Muscle layer of duodenum (tissue), 2 donors: ENCODE measurements at regions not wholly inside any gene's neighbourhood (a gene's known extent, or its start where the extent isn't known, plus 50 kb on each side); places are given as distances from the start of the nearest gene placed in this dataset.

Source experiments
- H3K27ac ChIP-seq: one replicate; pipeline ENCODE4 v1.7.0; 2013; ENCODE audit warnings: mild to moderate bottlenecking, low read length
- H3K27me3 ChIP-seq: one replicate; pipeline ENCODE4 v1.7.0; 2013; ENCODE audit warnings: low read depth, mild to moderate bottlenecking, control low read depth, low read length
- H3K36me3 ChIP-seq, 2 donors: one replicate each; pipeline ENCODE4 v1.7.0; 2013; ENCODE audit warnings: low read length in 2 of 2, control low read depth in 1 of 2, mild to moderate bottlenecking in 1 of 2; ENCODE audit not compliant: insufficient read depth in 2 of 2, control insufficient read depth in 1 of 2
- H3K4me1 ChIP-seq, 2 donors: one replicate each; pipeline ENCODE4 v1.7.0; 2013; ENCODE audit warnings: low read length in 2 of 2, mild to moderate bottlenecking in 2 of 2, control low read depth in 1 of 2, moderate library complexity in 1 of 2; ENCODE audit not compliant: insufficient read depth in 2 of 2, control insufficient read depth in 1 of 2
- H3K4me3 ChIP-seq, 2 donors: one replicate each; pipeline ENCODE4 v1.7.0; 2013; ENCODE audit warnings: low read length in 2 of 2, low read depth in 1 of 2, mild to moderate bottlenecking in 1 of 2
- H3K9me3 ChIP-seq, 2 donors: one replicate each; pipeline ENCODE4 v1.7.0; 2013; ENCODE audit warnings: low read length in 2 of 2, control low read depth in 1 of 2, mild to moderate bottlenecking in 1 of 2; ENCODE audit not compliant: control insufficient read depth in 1 of 2
- donor health status: healthy.

GRCh38 chr5:129378961-129379360, 81.1 kb upstream of the ADAMTS19 start:
- H3K36me3 ChIP-seq: no peaks in the 10 kb centered on the region

GRCh38 chr5:129379406-129379805, 80.7 kb upstream of the ADAMTS19 start:
- Histone ChIP-seq H3K36me3 (no peaks in the 10 kb centered on the region), H3K27ac (no peak overlapping the region), H3K4me3 (no peak overlapping the region), H3K9me3 (no peaks in the 10 kb centered on the region), H3K4me1 (no peaks in the 10 kb centered on the region), H3K27me3 (no peaks in the 10 kb centered on the region)

More at GRCh38 chr5:129378961-129379360, 81.1 kb upstream of the ADAMTS19 start:
- H3K4me1 ChIP-seq: no peaks in the 10 kb centered on the region
- no peak overlapping the region for H3K4me3 ChIP-seq
- no peaks in the 10 kb centered on the region for H3K9me3 ChIP-seq
- no peaks in the 10 kb centered on the region for H3K27me3 ChIP-seq
- no peak overlapping the region for H3K27ac ChIP-seq

GRCh38 chr5:129382921-129383672, 77.0 kb upstream of the ADAMTS19 start:
- no peak overlapping the region for H3K4me3 ChIP-seq
- H3K4me1 ChIP-seq: no peaks in the 10 kb centered on the region
- H3K9me3 ChIP-seq: no peaks in the 10 kb centered on the region
- no peak overlapping the region for H3K27ac ChIP-seq
- H3K27me3 ChIP-seq: no peaks in the 10 kb centered on the region
- H3K36me3 ChIP-seq: no peaks in the 10 kb centered on the region

GRCh38 chr5:129384193-129384592, 75.9 kb upstream of the ADAMTS19 start:
- Histone ChIP-seq H3K9me3 (no peaks in the 10 kb centered on the region), H3K36me3 (no peaks in the 10 kb centered on the region), H3K4me3 (no peak overlapping the region), H3K27ac (no peak overlapping the region), H3K4me1 (no peaks in the 10 kb centered on the region), H3K27me3 (no peaks in the 10 kb centered on the region)

GRCh38 chr5:129384736-129385135, 75.4 kb upstream of the ADAMTS19 start:
- H3K4me1 ChIP-seq: no peaks in the 10 kb centered on the region
- H3K27ac ChIP-seq: no peak overlapping the region
- no peak overlapping the region for H3K4me3 ChIP-seq
- H3K36me3 ChIP-seq: no peaks in the 10 kb centered on the region
- H3K9me3 ChIP-seq: no peaks in the 10 kb centered on the region
- H3K27me3 ChIP-seq: no peaks in the 10 kb centered on the region

GRCh38 chr5:129387944-129388343, 72.2 kb upstream of the ADAMTS19 start:
- H3K4me1 ChIP-seq: no peaks in the 10 kb centered on the region
- no peak overlapping the region for H3K4me3 ChIP-seq
- H3K9me3 ChIP-seq: no peaks in the 10 kb centered on the region
- H3K27ac ChIP-seq: no peak overlapping the region
- no peaks in the 10 kb centered on the region for H3K27me3 ChIP-seq
- H3K36me3 ChIP-seq: no peaks in the 10 kb centered on the region

- Histone ChIP-seq H3K27me3 (no peaks in the 10 kb centered on the region), H3K4me3 (no peak overlapping the region), H3K4me1 (no peaks in the 10 kb centered on the region), H3K9me3 (no peaks in the 10 kb centered on the region), H3K36me3 (no peaks in the 10 kb centered on the region), H3K27ac (no peak overlapping the region)
These were observed 67.4 kb upstream of the ADAMTS19 start for GRCh38 chr5:129392681-129393080.

- Histone ChIP-seq H3K4me1 (no peaks in the 10 kb centered on the region), H3K27me3 (no peaks in the 10 kb centered on the region), H3K4me3 (no peak overlapping the region), H3K27ac (no peak overlapping the region), H3K9me3 (no peaks in the 10 kb centered on the region), H3K36me3 (no peaks in the 10 kb centered on the region)
These were observed 64.9 kb upstream of the ADAMTS19 start for GRCh38 chr5:129395247-129395646.

GRCh38 chr5:129398026-129398678, 61.9 kb upstream of the ADAMTS19 start:
- H3K36me3 ChIP-seq: no peaks in the 10 kb centered on the region
- no peak overlapping the region for H3K27ac ChIP-seq
- H3K27me3 ChIP-seq: no peaks in the 10 kb centered on the region
- H3K9me3 ChIP-seq: no peaks in the 10 kb centered on the region
- H3K4me1 ChIP-seq: no peaks in the 10 kb centered on the region
- H3K4me3 ChIP-seq: no peak overlapping the region

GRCh38 chr5:129399069-129399468, 61.0 kb upstream of the ADAMTS19 start:
- no peak overlapping the region for H3K4me3 ChIP-seq
- H3K36me3 ChIP-seq: no peaks in the 10 kb centered on the region
- H3K27ac ChIP-seq: no peak overlapping the region
- H3K27me3 ChIP-seq: no peaks in the 10 kb centered on the region
- no peaks in the 10 kb centered on the region for H3K9me3 ChIP-seq
- no peaks in the 10 kb centered on the region for H3K4me1 ChIP-seq

GRCh38 chr5:129400395-129400983, 59.6 kb upstream of the ADAMTS19 start:
- Histone ChIP-seq H3K4me1 (no peaks in the 10 kb centered on the region), H3K36me3 (no peaks in the 10 kb centered on the region), H3K27me3 (no peaks in the 10 kb centered on the region), H3K9me3 (no peaks in the 10 kb centered on the region), H3K27ac (no peak overlapping the region), H3K4me3 (no peak overlapping the region)
